A549 (cell line): ENCODE measurements at regions not wholly inside any gene's neighbourhood (a gene's known extent, or its start where the extent isn't known, plus 50 kb on each side); places are given as distances from the start of the nearest gene placed in this dataset.

Experiments used
- ATAC-seq, 2 experiments: fragments of 200-7000 bp in 1 of 2; fragments of >200 bp in 1 of 2; cut with Nextera tagmentation in 1 of 2; cut with Tn5 transposase in 1 of 2; 3 replicates each; pipeline versions ENCODE4 v1.8.0 to v1.9.1; 2018 to 2020; ENCODE audit warnings: mild to moderate bottlenecking in 1 of 2, moderate library complexity in 1 of 2
- CTCF ChIA-PET: fragments of 300-600 bp; sonication (Branson Sonifier 250); formaldehyde crosslinking; extraction: SDS; loops from one replicate; lab custom pipeline; 2021; ENCODE audit warnings: antibody characterized with exemption, inconsistent platforms; lab: Yijun Ruan, JAX
- POLR2A ChIA-PET: fragments of 350-600 bp; formaldehyde crosslinking; extraction: SDS; loops from one replicate; lab custom pipeline; 2021; ENCODE audit warnings: antibody characterized with exemption, inconsistent platforms; lab: Yijun Ruan, JAX
- DNase-seq, 2 experiments: peaks; one replicate each; pipeline versions ENCODE4 v3.0.0 to v3.0.0-alpha.2; 2011 to 2016; ENCODE audit warnings: low read depth in 1 of 2, low spot score in 1 of 2
- FAIRE-seq: peaks from 2 replicates; lab custom pipeline; 2011; peaks lifted over from hg19 to GRCh38; lab: Jason Lieb, UNC
- H3K27ac ChIP-seq, 2 experiments: fragments of >200 bp; sonication (Bioruptor Twin); formaldehyde crosslinking; 3 replicates each; pipeline ENCODE4 v1.5.1; 2016 to 2017
- H3K4me1 ChIP-seq: fragments of >200 bp; sonication (Bioruptor Twin); formaldehyde crosslinking; 3 replicates; pipeline ENCODE4 v1.6.1; 2016
- H3K4me2 ChIP-seq: fragments of >200 bp; sonication (Bioruptor Twin); formaldehyde crosslinking; 3 replicates; pipeline ENCODE4 v1.6.1; 2016
- H3K4me3 ChIP-seq: fragments of >200 bp; sonication (Bioruptor Twin); formaldehyde crosslinking; 3 replicates; pipeline ENCODE4 v1.5.1; 2016
- H3K9me3 ChIP-seq: fragments of >200 bp; sonication (Bioruptor Twin); formaldehyde crosslinking; 3 replicates; pipeline ENCODE4 v1.6.1; 2016
- CBX8 ChIP-seq: fragments of 200-600 bp; sonication (generic); IDR thresholded peaks from 2 replicates; pipeline ENCODE4 v1.6.1; 2016
- EHF ChIP-seq: fragments of 250-450 bp; sonication (Bioruptor Pico); IDR thresholded peaks from 2 replicates; pipeline ENCODE4 v1.5.0; 2020; ENCODE audit warnings: mild to moderate bottlenecking
- EP300 ChIP-seq, 2 experiments: fragments of >200 bp; sonication (Bioruptor Twin); formaldehyde crosslinking; IDR thresholded peaks; 2 replicates in 1 of 2; 3 replicates in 1 of 2; pipeline ENCODE4 v1.6.1; 2016 to 2017
- FOSL2 ChIP-seq, 2 experiments: fragments of 450-650 bp in 1 of 2; fragments of >200 bp in 1 of 2; sonication (Bioruptor Twin) in 1 of 2; formaldehyde crosslinking; IDR thresholded peaks; 2 replicates each; pipeline versions ENCODE4 v1.5.0 to v1.6.1; 2016 to 2020; ENCODE audit warnings: mild to moderate bottlenecking in 1 of 2, moderate library complexity in 1 of 2
- FOXS1 ChIP-seq: fragments of 250-450 bp; sonication (Bioruptor Pico); IDR thresholded peaks from 2 replicates; pipeline ENCODE4 v1.5.0; 2020; ENCODE audit warnings: mild to moderate bottlenecking, moderate library complexity
- HOXB13 ChIP-seq: fragments of 250-450 bp; sonication (Bioruptor Pico); IDR thresholded peaks from 2 replicates; pipeline ENCODE4 v1.5.0; 2020; ENCODE audit warnings: low read depth, mild to moderate bottlenecking, moderate library complexity
- KDM1A ChIP-seq: fragments of 200-600 bp; sonication (generic); IDR thresholded peaks from 2 replicates; pipeline ENCODE4 v1.6.1; 2016; ENCODE audit warnings: low read depth, mild to moderate bottlenecking
- KDM5A ChIP-seq: fragments of 200-600 bp; sonication (generic); IDR thresholded peaks from 2 replicates; pipeline ENCODE4 v1.6.1; 2016; ENCODE audit warnings: antibody characterized with exemption, mild to moderate bottlenecking
- MAZ ChIP-seq: fragments of 150-350 bp; IDR thresholded peaks from 2 replicates; pipeline ENCODE4 v1.6.1; 2014; ENCODE audit warnings: antibody characterized with exemption, low read depth, low read length, borderline replicate concordance
- NFE2L2 ChIP-seq: fragments of 150-350 bp; conservative IDR thresholded peaks from 2 replicates; pipeline ENCODE4 v1.6.1; 2014; ENCODE audit warnings: low read length
- NPAS2 ChIP-seq: fragments of 250-450 bp; sonication (Bioruptor Pico); IDR thresholded peaks from 2 replicates; pipeline ENCODE4 v1.8.0; 2022; ENCODE audit warnings: mild to moderate bottlenecking, moderate library complexity, borderline replicate concordance
- PHF8 ChIP-seq: fragments of 200-600 bp; sonication (generic); IDR thresholded peaks from 2 replicates; pipeline ENCODE4 v1.6.1; 2016; ENCODE audit warnings: low read depth, mild to moderate bottlenecking, antibody characterized with exemption, moderate library complexity, borderline replicate concordance
- RCOR1 ChIP-seq: fragments of 150-350 bp; IDR thresholded peaks from 2 replicates; pipeline ENCODE4 v1.6.1; 2014; ENCODE audit warnings: antibody characterized with exemption, low read length, low read depth
- RFX5 ChIP-seq: fragments of 450-650 bp; IDR thresholded peaks from 2 replicates; pipeline ENCODE4 v1.7.1; 2014; ENCODE audit warnings: antibody characterized with exemption, mild to moderate bottlenecking, moderate library complexity
- RNF2 ChIP-seq: fragments of 200-600 bp; sonication (generic); IDR thresholded peaks from 2 replicates; pipeline ENCODE4 v1.6.1; 2016; ENCODE audit warnings: low read depth, mild to moderate bottlenecking, antibody characterized with exemption, moderate library complexity, borderline replicate concordance
- SMC3 ChIP-seq: fragments of >200 bp; sonication (Bioruptor Twin); formaldehyde crosslinking; IDR thresholded peaks from 3 replicates; pipeline ENCODE4 v1.6.1; 2018; ENCODE audit warnings: inconsistent platforms
- SREBF2 ChIP-seq: fragments of 450-650 bp; IDR thresholded peaks from 2 replicates; pipeline ENCODE4 v1.6.1; 2014; ENCODE audit warnings: mild to moderate bottlenecking, moderate library complexity
- TFCP2L1 ChIP-seq: fragments of 250-450 bp; sonication (Bioruptor Pico); IDR thresholded peaks from 2 replicates; pipeline ENCODE4 v1.5.0; 2021; ENCODE audit warnings: mild to moderate bottlenecking
- ZC3H11A ChIP-seq: fragments of 450-650 bp; IDR thresholded peaks from 2 replicates; pipeline ENCODE4 v1.6.1; 2014; ENCODE audit warnings: antibody characterized with exemption, mild to moderate bottlenecking
- ZFP36 ChIP-seq: fragments of 450-650 bp; IDR thresholded peaks from 2 replicates; pipeline ENCODE4 v1.6.1; 2014; ENCODE audit warnings: borderline replicate concordance; ENCODE audit not compliant: partially characterized antibody
- ZNF302 ChIP-seq: fragments of 250-450 bp; sonication (Bioruptor Pico); IDR thresholded peaks from 2 replicates; pipeline ENCODE4 v1.9.0; 2021; ENCODE audit warnings: inconsistent platforms, mild to moderate bottlenecking, moderate library complexity
- WGBS: methylation state at CpG from one replicate; pipeline ENCODE4 v1.1.6; 2017; ENCODE audit errors: missing lambda C conversion rate; 5-methylcytosine and 5-hydroxymethylcytosine counted together
- TF ChIP-seq, protein P1 (sequence below): fragments of >200 bp; sonication (Bioruptor Twin); formaldehyde crosslinking; IDR thresholded peaks from 2 replicates; pipeline ENCODE4 v1.6.1; 2016
- TF ChIP-seq, protein P2 (sequence below): fragments of 200-600 bp; sonication (generic); IDR thresholded peaks from 2 replicates; pipeline ENCODE4 v1.6.1; 2016; ENCODE audit warnings: antibody characterized with exemption, mild to moderate bottlenecking, moderate library complexity
- TF ChIP-seq, protein P3 (sequence below): IDR thresholded peaks from 2 replicates; pipeline ENCODE4 v1.6.1; 2012
- TF ChIP-seq, protein P4 (sequence below): fragments of 250-450 bp; sonication (Bioruptor Pico); IDR thresholded peaks from 2 replicates; pipeline ENCODE4 v1.5.0; 2020; ENCODE audit warnings: low read depth, mild to moderate bottlenecking, moderate library complexity
- TF ChIP-seq, protein P5 (sequence below): fragments of >200 bp; sonication (Bioruptor Twin); formaldehyde crosslinking; IDR thresholded peaks from 3 replicates; pipeline ENCODE4 v1.5.1; 2016

DNA sequence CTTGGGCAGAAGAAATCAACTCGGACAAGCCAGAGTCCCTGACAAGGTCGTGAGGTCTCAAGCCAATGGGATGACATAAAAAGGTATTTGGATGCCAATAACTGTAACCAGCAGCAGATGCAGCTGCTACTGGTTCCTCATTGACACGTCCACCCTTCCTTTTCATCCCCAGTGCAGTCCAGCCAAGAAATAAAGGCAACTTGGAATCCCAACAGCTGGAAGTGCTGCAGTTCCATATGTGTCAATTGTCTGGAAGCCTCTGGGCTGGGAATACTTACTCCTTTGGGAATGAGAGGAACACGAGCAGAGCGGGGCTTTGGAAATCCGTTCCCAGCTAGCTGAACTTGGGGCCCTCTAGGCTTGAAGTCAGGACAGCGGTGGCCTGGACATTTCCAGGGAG, 360.4 kb upstream of the ZFHX3 start:
- no peak for FAIRE-seq
- WGBS: 10% methylated on average over 7 of the region's 7 CpGs

DNA sequence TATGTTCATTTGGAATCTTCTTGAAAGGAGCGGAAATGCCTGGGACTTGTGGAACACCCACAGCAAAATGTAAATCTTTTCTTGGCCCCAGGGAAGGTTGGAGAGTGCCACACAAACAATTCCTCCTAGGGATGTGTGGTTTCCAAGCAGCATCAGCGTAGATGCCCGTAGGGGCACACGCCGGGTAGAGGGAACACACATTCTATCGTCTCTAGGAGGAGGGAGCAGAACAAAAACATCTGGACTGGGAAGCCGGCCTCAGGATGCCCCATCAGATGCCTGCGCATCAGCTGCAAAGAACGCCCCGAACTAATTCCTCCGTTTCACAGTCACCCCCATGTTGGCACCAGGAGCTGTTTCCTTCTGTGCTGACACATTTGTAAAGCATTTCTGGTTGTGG, 357.9 kb upstream of the ZFHX3 start:
- Histone ChIP-seq H3K4me2 (no peak overlapping the region), H3K27ac (no peak overlapping the region), H3K4me1 (no peaks in the 10 kb centered on the region), H3K9me3 (no peaks in the 10 kb centered on the region), H3K4me3 (no peak overlapping the region)
- TF ChIP-seq FOSL2 (IDR thresholded peaks at IDR 0.05) (no peak), FOSL2 (CRISPR knock-in tag; IDR thresholded peaks at IDR 0.05) (no peak), NPAS2 (CRISPR knock-in tag) (no peak), CBX8 (no peak), HOXB13 (CRISPR knock-in tag) (no peak), ZFP36 (no peak), KDM1A (no peak), ZC3H11A (no peak), SMC3 (no peak), RFX5 (no peak)
- TF ChIP-seq, protein P1, sequence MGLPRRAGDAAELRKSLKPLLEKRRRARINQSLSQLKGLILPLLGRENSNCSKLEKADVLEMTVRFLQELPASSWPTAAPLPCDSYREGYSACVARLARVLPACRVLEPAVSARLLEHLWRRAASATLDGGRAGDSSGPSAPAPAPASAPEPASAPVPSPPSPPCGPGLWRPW: no peak
- TF ChIP-seq, protein P2, sequence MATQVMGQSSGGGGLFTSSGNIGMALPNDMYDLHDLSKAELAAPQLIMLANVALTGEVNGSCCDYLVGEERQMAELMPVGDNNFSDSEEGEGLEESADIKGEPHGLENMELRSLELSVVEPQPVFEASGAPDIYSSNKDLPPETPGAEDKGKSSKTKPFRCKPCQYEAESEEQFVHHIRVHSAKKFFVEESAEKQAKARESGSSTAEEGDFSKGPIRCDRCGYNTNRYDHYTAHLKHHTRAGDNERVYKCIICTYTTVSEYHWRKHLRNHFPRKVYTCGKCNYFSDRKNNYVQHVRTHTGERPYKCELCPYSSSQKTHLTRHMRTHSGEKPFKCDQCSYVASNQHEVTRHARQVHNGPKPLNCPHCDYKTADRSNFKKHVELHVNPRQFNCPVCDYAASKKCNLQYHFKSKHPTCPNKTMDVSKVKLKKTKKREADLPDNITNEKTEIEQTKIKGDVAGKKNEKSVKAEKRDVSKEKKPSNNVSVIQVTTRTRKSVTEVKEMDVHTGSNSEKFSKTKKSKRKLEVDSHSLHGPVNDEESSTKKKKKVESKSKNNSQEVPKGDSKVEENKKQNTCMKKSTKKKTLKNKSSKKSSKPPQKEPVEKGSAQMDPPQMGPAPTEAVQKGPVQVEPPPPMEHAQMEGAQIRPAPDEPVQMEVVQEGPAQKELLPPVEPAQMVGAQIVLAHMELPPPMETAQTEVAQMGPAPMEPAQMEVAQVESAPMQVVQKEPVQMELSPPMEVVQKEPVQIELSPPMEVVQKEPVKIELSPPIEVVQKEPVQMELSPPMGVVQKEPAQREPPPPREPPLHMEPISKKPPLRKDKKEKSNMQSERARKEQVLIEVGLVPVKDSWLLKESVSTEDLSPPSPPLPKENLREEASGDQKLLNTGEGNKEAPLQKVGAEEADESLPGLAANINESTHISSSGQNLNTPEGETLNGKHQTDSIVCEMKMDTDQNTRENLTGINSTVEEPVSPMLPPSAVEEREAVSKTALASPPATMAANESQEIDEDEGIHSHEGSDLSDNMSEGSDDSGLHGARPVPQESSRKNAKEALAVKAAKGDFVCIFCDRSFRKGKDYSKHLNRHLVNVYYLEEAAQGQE: no peak
- ChIA-PET POLR2A (no interaction called here), CTCF (interaction anchor here (0.8 to 1.7 kb wide), 2 partner anchors 13 to 467 kb away, joined by 3 read pairs; no protein-coding TSS in a partner anchor)
- 61% methylated on average over 11 of the region's 11 CpGs for WGBS
- ATAC-seq (no peak), FAIRE-seq (no peak), DNase-seq (no peak)

More for the DNA sequence above, 360.4 kb upstream of the ZFHX3 start:
- H3K9me3 ChIP-seq: no peaks in the 10 kb centered on the region
- TF ChIP-seq ZNF302 (CRISPR knock-in tag): no peak
- no peak for TF ChIP-seq SREBF2
- no peak for TF ChIP-seq RNF2
- no peak for TF ChIP-seq EP300 (IDR thresholded peaks at IDR 0.05)
- TF ChIP-seq, protein P1: no peak
- TF ChIP-seq KDM5A: no peak
- TF ChIP-seq, protein P3, sequence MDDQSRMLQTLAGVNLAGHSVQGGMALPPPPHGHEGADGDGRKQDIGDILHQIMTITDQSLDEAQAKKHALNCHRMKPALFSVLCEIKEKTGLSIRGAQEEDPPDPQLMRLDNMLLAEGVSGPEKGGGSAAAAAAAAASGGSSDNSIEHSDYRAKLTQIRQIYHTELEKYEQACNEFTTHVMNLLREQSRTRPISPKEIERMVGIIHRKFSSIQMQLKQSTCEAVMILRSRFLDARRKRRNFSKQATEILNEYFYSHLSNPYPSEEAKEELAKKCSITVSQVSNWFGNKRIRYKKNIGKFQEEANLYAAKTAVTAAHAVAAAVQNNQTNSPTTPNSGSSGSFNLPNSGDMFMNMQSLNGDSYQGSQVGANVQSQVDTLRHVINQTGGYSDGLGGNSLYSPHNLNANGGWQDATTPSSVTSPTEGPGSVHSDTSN: no peak
- TF ChIP-seq, protein P4, sequence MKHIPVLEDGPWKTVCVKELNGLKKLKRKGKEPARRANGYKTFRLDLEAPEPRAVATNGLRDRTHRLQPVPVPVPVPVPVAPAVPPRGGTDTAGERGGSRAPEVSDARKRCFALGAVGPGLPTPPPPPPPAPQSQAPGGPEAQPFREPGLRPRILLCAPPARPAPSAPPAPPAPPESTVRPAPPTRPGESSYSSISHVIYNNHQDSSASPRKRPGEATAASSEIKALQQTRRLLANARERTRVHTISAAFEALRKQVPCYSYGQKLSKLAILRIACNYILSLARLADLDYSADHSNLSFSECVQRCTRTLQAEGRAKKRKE (CRISPR knock-in tag): no peak
- H3K4me1 ChIP-seq: no peaks in the 10 kb centered on the region
- CTCF ChIA-PET: no interaction called here
- POLR2A ChIA-PET: no interaction called here
- no peak overlapping the region for H3K4me3 ChIP-seq
- no peak for ATAC-seq
- H3K4me2 ChIP-seq: no peak overlapping the region
- no peak overlapping the region for H3K27ac ChIP-seq
- DNase-seq: no peak

DNA sequence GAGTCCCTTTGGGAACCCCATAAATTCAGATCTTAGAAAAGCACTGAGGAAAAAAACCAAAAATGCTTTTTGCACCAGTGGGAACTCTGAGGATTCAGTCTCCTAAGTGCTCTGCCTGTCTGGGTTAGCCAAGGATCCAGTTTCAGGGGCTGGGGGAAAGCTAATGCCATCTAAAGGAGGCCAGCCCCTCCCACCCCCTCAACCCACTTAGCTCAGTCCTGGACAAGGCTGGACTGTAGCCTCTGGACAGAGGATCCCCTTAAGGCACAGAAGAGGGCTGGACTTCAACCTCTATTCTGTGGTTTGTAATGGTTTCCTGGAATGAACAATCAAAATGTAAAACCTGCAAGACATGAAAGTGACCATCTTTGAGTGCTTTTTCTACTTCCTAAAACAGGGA, 356.1 kb upstream of the ZFHX3 start:
- Histone ChIP-seq H3K27ac (no peak overlapping the region), H3K9me3 (no peaks in the 10 kb centered on the region), H3K4me2 (no peak overlapping the region), H3K4me3 (no peak overlapping the region), H3K4me1 (no peaks in the 10 kb centered on the region)
- ATAC-seq (no peak), FAIRE-seq (no peak), DNase-seq (no peak)
- TF ChIP-seq RCOR1 (no peak), RFX5 (no peak), MAZ (no peak), TFCP2L1 (CRISPR knock-in tag) (no peak), NFE2L2 (no peak), SREBF2 (no peak), EHF (CRISPR knock-in tag) (no peak), PHF8 (no peak), ZC3H11A (no peak), FOXS1 (CRISPR knock-in tag) (no peak)
- TF ChIP-seq, protein P5, sequence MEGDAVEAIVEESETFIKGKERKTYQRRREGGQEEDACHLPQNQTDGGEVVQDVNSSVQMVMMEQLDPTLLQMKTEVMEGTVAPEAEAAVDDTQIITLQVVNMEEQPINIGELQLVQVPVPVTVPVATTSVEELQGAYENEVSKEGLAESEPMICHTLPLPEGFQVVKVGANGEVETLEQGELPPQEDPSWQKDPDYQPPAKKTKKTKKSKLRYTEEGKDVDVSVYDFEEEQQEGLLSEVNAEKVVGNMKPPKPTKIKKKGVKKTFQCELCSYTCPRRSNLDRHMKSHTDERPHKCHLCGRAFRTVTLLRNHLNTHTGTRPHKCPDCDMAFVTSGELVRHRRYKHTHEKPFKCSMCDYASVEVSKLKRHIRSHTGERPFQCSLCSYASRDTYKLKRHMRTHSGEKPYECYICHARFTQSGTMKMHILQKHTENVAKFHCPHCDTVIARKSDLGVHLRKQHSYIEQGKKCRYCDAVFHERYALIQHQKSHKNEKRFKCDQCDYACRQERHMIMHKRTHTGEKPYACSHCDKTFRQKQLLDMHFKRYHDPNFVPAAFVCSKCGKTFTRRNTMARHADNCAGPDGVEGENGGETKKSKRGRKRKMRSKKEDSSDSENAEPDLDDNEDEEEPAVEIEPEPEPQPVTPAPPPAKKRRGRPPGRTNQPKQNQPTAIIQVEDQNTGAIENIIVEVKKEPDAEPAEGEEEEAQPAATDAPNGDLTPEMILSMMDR: no peak
- TF ChIP-seq, protein P3: no peak
- ChIA-PET CTCF (no interaction called here), POLR2A (no interaction called here)
